ENCODE measurements at regions not wholly inside any gene's neighbourhood (a gene's known extent, or its start where the extent isn't known, plus 50 kb on each side); places are given as distances from the start of the nearest gene placed in this dataset.
"Not testable (repeated sequence)": the region's sequence is repeated elsewhere in the genome, so short reads cannot be mapped to it uniquely, and the experiment has no call there.

DNA sequence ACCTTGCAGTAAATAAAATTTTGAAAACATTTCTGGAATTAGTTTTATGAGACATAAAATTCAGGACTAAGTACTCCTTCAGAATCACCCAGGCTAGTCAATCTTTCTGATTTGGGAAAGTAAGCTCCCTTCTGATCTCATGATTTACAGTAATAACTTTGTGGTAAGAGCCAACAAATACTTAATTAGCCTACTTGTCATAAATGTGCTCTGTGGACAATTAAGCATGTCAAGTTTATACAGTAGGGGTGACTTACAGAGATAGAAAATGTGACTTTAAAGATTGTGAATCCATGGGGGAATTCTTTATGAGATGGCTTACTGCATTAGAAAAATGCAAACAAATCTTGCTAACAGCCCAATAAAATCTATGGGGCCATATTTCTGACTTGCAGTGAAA lies 616.9 kb upstream of the GHITM start:
- no peak for DNase-seq

DNA sequence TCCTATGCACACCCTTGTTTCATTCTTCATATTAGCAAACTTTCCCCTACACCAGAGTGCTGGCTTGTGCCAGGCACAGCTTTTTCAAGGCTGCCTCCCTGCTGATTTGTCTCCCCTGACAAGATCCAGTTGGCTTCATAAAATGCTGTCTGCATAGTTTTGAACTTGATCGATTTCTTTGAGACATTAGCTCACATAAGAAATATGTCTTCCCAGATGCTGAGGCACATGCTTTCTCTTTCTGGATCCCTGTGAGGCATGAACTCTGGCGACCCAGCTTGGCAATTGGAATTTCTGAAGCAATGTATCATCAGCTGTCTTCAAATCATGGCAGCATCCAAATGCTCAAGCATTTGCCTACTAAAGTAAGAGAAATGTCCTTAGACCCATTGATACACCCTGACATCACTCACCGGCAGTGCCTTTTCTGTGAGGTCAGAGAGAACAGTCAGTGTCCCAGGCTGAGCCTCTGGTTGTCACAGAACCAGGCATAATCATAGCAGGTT lies 616.4 kb upstream of the GHITM start:
- DNase-seq = peak; percentile 50

GRCh38 chr10:83527934-83528333 lies 611.4 kb upstream of the GHITM start:
- no peak for DNase-seq

GRCh38 chr10:83533290-83533689 lies 606.0 kb upstream of the GHITM start:
- DNase-seq = no peak

- no peak for DNase-seq
These were observed 602.9 kb upstream of the GHITM start for GRCh38 chr10:83536426-83536825.

DNA sequence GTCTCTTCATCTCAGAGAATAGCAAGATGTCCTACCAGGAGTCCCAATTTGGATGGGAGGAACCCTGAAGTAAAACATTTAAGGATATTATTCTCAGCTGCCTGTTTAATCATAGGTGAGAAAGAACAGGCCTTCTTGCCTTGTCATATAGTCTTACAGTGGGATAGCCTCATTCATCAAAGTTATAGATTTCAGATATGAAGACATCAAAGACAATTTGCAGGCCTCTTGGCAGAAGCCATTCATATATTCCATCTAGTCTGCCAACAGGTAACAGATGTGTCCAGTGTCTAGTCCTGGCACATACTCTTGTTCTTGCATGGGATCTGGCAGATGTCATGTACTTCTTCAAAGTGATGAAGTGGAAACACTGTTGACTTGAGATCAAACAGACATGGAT lies 601.3 kb upstream of the GHITM start:
- no peak for DNase-seq

- DNase-seq = peak; percentile 90
These were observed 599.6 kb upstream of the GHITM start for GRCh38 chr10:83539528-83540308.

DNA sequence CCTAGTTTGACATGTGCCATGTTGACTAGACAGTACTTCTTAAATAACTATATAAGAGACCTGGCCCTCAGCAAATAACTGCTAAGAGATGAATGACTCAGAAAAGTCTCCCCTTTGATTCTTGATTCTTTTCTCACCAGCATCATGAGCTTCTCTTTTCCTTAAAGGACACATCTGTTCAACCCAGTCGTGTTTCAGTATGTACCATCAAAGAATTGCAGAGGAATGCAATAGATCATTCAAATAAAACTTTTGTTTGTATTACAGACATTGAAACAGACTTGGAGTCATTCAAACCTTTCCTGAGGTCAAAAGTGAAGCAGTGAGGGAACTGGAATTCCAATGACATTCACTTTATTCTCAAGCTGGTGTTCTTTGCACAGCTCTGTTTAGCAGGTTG lies 598.3 kb upstream of the GHITM start:
- no peak for DNase-seq

DNA sequence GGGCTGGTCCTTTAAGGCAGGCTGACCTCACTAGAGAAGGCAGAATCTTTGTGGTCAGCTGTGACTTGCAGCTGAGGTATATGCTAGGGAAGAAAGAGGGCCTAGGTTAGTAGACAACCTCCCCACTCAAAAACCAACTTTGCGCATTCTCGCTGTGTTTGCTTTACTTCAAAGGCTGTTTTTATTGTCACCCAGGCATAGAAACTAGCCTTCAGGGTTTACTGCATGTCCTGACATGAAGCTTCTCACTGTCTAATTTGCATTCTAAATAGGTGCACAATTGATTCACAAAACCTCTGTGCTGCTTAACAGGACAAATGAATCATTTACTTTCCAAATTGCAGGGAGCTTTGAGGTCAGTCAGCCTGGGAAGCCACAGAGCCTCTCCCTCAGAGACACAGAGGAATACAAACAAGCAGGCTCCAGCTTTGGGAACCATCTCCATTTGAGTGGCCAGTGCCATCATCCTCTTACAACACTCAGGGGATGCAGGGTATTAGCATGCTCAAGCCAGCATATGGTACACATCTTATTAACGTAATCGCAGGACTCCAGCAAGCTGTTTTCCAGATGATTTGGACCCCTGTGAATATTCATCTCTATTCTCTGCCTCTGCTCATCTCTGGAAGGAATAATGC lies 596.4 kb upstream of the GHITM start:
- no peak for DNase-seq

- no peak for DNase-seq
These were observed 595.4 kb upstream of the GHITM start for GRCh38 chr10:83543691-83544462.

DNA sequence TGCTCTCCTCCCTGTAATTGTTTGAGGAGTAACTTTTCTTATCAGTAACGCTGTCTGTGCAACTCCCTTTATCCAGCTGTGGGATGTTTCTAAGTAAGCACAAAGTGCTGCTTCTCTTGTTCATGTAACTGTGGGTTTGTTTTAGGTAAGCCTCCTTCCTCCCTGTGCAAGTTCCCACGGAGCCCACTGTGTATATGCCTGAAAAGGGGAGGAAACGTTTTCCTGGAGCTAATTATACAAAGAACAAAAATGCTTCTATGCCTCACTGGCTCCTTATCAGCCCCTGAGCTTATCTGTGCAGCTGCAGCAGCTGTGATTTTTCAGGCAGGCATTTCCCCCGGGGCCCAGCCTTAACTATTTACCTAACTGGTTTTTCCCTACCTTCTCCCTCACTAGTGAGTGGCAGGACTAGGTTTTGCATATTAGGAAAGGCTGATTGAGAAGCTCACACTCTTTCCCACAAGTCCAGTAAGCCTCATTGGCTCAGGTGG lies 593.4 kb upstream of the GHITM start:
- no peak for DNase-seq

GRCh38 chr10:83551190-83551589 lies 588.1 kb upstream of the GHITM start:
- not testable (repeated sequence) for DNase-seq

DNA sequence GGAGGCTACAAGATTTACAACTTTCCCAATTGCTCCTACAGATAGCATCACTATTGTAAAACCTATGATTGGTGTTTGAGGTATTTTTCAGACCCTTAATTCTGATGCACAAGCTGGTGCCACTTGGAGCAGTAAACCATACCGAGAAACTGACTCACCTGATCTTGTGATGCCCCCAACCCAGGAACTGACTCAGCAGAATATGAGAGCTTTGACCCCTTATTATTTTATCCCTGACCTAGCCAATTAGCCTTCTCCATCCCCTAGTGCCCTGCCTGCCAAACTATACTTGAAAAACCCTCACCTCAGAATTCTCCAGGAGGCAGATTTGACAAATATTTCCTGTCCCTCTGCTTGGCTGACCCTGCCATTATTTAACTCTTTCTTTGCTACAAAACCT lies 585.9 kb upstream of the GHITM start:
- DNase-seq = no peak

DNA sequence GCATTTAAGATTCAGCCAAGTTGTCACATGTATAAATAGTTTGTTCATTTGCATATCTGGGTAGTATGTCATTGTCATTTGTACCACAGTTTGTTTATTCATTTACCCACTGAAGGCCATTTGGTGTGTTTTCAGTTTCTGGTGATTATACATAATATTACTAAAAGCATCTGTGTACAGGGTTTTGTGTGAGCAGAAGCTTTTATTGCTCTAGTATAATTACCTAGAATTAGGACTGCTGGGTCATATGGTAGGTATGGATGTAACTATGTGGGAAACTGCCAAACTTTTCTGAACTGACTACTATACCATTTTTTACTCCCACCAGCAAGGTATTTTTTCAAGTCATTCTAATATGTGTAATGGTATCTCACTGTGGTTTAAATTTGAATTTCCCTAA lies 584.0 kb upstream of the GHITM start:
- DNase-seq = no peak

DNA sequence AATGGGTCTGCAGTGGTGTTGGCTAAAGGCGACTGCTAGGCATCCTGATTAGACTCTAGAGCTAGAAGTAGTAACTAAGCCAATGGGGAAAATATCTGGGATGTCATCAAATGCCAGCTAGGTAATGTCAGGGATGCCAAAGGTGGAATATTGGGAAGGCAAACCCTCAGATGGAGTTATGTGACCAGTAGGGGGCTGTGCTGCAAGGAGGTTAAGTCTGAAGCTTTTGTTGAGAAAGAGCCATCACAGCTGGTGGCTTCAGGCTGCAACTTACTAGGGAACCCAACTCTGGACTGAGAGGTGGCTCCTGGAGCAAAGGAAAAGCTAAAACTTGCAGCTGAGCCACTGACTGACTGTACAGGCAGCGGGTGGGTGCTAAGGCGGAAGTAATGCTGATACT lies 576.9 kb upstream of the GHITM start:
- no peak for DNase-seq

DNA sequence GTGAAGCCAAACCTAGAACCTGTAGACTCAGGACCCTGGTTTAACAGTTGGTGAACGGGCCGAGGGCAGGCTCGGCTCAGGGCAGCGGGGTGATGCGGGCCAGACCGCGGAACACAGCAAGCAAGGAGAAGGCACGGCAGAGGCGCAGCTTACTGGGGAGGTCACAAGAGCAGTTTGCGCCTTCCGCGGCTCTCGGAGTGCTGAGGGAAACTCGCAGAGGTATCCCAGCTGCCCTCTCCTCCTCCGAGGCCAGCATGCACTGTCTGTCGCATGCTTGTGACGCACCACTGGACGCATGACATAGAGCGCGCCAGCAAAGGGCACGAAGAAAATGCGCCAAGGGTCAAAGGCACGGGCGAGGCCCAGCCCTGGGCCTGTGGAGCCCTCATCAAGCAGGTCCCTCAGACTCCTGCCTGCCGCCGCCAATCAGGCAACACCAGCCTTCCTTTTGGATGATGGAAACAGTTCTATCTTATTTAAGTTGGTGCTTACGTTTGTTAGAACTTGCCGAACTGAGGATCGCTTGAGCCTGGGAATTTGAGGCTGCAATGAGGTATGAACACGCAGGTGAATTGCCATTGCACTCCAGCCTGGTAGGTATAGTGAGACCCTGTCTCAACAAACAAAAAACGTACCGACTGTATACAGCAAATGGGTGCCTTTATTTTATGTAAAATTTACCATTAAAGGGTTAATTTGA lies 574.3 kb upstream of the GHITM start:
- DNase-seq = no peak

DNA sequence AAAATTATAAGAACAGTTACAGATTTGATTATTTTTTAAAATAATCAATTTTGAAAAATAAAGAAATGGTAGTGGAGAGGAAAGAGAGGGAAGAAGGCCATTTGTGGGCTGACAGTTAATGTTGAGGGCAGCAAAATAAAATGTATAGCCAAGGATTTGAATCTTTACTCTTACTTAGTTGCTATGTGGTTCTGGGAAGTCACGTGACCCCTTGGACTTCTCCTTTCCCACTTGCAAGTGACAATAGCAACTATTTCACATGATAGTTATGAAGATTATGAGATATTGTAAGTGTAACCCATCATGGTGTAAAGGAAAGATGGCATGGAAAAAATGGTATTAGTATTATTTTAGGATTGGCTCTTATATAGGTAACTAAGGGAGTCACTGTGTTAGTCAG lies 567.3 kb upstream of the GHITM start:
- DNase-seq = no peak

GRCh38 chr10:83574770-83575169 lies 564.5 kb upstream of the GHITM start:
- DNase-seq = no peak

- DNase-seq = no peak
These were observed 561.9 kb upstream of the GHITM start for GRCh38 chr10:83577421-83577820.

- no peak for DNase-seq
These were observed 558.8 kb upstream of the GHITM start for GRCh38 chr10:83580373-83581012.

DNA sequence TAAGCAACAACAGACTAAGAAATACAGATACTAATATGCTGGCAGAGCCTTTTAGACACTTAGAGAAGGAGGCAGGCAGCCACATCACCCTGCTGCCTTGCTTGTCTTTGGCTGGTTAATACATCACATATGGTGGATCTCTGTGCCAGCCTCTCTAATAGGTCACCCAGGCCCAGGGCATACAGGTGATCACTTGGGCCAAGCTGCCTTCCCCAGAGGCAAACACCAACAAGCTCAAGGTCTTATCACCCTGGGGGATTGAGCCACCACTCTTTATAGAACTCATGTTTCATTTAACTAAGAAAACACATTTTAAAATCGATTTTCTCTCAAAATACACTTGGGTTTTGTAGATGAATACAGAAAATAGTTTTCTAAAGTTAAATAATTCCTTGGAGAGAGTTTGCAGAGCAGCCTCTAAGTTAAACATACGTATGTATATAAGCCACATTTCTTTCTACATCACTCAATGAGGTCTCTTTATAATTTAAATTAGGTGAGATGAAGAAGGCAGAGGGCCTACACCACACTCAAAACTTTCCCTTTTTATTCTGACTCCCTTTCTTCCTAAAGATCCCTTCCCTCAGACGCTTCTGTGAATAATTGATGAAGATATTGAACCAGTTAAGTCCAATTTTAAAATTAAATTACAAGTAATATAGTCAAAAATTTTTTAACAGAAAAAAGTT lies 556.8 kb upstream of the GHITM start:
- no peak for DNase-seq

GRCh38 chr10:83585686-83586085 lies 553.6 kb upstream of the GHITM start:
- no peak for DNase-seq
